Mammary epithelial cell (primary cell): ENCODE measurements at regions not wholly inside any gene's neighbourhood (a gene's known extent, or its start where the extent isn't known, plus 50 kb on each side); places are given as distances from the start of the nearest gene placed in this dataset.

Source experiments
- EZH2 ChIP-seq: IDR thresholded peaks from 2 replicates; pipeline ENCODE4 v1.6.1; 2012; ENCODE audit warnings: low read length, inconsistent platforms, borderline replicate concordance
- TF ChIP-seq, protein P1 (sequence below), 2 donors: IDR thresholded peaks in 1 of 2; conservative IDR thresholded peaks in 1 of 2; 2 replicates each; pipeline ENCODE4 v1.5.1; 2011 to 2012; ENCODE audit warnings: inconsistent platforms in 2 of 2, low read length in 2 of 2, mild to moderate bottlenecking in 2 of 2, control low read depth in 1 of 2, low read depth in 1 of 2; ENCODE audit not compliant: insufficient read depth in 1 of 2; ENCODE audit errors: extremely low read depth in 1 of 2

GRCh38 chr14:37848985-37849621 lies 253.7 kb downstream of the TTC6 start:
- TF ChIP-seq, protein P1, sequence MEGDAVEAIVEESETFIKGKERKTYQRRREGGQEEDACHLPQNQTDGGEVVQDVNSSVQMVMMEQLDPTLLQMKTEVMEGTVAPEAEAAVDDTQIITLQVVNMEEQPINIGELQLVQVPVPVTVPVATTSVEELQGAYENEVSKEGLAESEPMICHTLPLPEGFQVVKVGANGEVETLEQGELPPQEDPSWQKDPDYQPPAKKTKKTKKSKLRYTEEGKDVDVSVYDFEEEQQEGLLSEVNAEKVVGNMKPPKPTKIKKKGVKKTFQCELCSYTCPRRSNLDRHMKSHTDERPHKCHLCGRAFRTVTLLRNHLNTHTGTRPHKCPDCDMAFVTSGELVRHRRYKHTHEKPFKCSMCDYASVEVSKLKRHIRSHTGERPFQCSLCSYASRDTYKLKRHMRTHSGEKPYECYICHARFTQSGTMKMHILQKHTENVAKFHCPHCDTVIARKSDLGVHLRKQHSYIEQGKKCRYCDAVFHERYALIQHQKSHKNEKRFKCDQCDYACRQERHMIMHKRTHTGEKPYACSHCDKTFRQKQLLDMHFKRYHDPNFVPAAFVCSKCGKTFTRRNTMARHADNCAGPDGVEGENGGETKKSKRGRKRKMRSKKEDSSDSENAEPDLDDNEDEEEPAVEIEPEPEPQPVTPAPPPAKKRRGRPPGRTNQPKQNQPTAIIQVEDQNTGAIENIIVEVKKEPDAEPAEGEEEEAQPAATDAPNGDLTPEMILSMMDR (conservative IDR thresholded peaks at IDR 0.05 in 1 of 2, IDR thresholded peaks at IDR 0.05 in 1 of 2; ENCODE audit: extremely low read depth in 1 of 2, insufficient read depth in 1 of 2, low read depth in 1 of 2, low read length in 2 of 2): no peak
- TF ChIP-seq EZH2: no peak
